HepG2 (cell line): ENCODE measurements at regions not wholly inside any gene's neighbourhood (a gene's known extent, or its start where the extent isn't known, plus 50 kb on each side); places are given as distances from the start of the nearest gene placed in this dataset.
A peak's percentile ranks its signal among the peaks of the same experiment; 100 is the strongest.

Source experiments
- ATAC-seq: fragments of 200-7000 bp; cut with Tn5 transposase; 3 replicates; pipeline ENCODE4 v1.9.1; 2020; ENCODE audit warnings: mild to moderate bottlenecking, moderate library complexity
- BruUV-seq: library from RNA; stranded (reverse); fragments of 400-500 nt; replicated peaks from 2 replicates; lab custom pipeline; 2021; lab: Mats Ljungman, UMichigan
- CTCF ChIA-PET: fragments of 300-600 bp; formaldehyde crosslinking; extraction: SDS; loops from one replicate; lab custom pipeline; 2021; ENCODE audit warnings: low total read pairs, inconsistent platforms, low intra/inter-chr PET ratio; lab: Yijun Ruan, JAX
- POLR2A ChIA-PET: fragments of 350-600 bp; sonication (Branson Sonifier 250); formaldehyde crosslinking; loops from one replicate; lab custom pipeline; 2020; ENCODE audit warnings: antibody characterized with exemption, inconsistent platforms; lab: Yijun Ruan, JAX
- DNase-seq: peaks from one replicate; pipeline ENCODE4 v3.0.0-alpha.2; 2015; ENCODE audit warnings: low spot score
- FAIRE-seq: peaks from 3 replicates; lab custom pipeline; 2011; peaks lifted over from hg19 to GRCh38; lab: Jason Lieb, UNC
- H2AFZ ChIP-seq: one replicate; pipeline ENCODE4 v1.6.1; 2011; ENCODE audit warnings: low read length, inconsistent platforms
- H3K27ac ChIP-seq: fragments of 300-600 bp; 3 replicates; pipeline ENCODE4 v1.8.0; 2011; ENCODE audit warnings: mixed run types, mild to moderate bottlenecking, mixed read lengths, low read length, inconsistent platforms; ENCODE audit not compliant: insufficient read depth; ENCODE audit errors: extremely low read length
- H3K27me3 ChIP-seq, 2 experiments: fragments of 200-600 bp in 1 of 2; 2 replicates in 1 of 2; 3 replicates in 1 of 2; pipeline versions ENCODE4 v1.6.0 to v1.8.0; 2011; ENCODE audit warnings: low read length in 2 of 2, mild to moderate bottlenecking in 2 of 2, moderate library complexity in 2 of 2, inconsistent platforms in 1 of 2; ENCODE audit not compliant: insufficient read depth in 2 of 2, control insufficient read depth in 1 of 2
- H3K36me3 ChIP-seq, 2 experiments: fragments of 200-600 bp in 1 of 2; replicated peaks in 1 of 2; 2 replicates in 1 of 2; 3 replicates in 1 of 2; pipeline versions ENCODE4 v1.5.1 to v1.8.0; 2011; ENCODE audit warnings: low read length in 2 of 2, inconsistent platforms in 1 of 2; ENCODE audit not compliant: insufficient read depth in 2 of 2, control insufficient read depth in 1 of 2
- H3K4me1 ChIP-seq: 2 replicates; pipeline ENCODE4 v1.5.1; 2012; ENCODE audit warnings: low read length, inconsistent platforms; ENCODE audit not compliant: insufficient read depth
- H3K4me2 ChIP-seq: 2 replicates; pipeline ENCODE4 v1.6.0; 2011; ENCODE audit warnings: low read depth, low read length, inconsistent platforms
- H3K4me3 ChIP-seq, 3 experiments: fragments of 200-600 bp in 1 of 3; sonication (generic), shearing (Covaris generic) in 1 of 3; replicated peaks in 1 of 3; 2 replicates each; pipeline ENCODE4 v1.5.1; 2011 to 2016; ENCODE audit warnings: low read length in 3 of 3, inconsistent platforms in 2 of 3, low read depth in 2 of 3, mild to moderate bottlenecking in 2 of 3, control low read depth in 1 of 3, mixed read lengths in 1 of 3; ENCODE audit not compliant: insufficient read depth in 1 of 3
- H3K79me2 ChIP-seq: one replicate; pipeline ENCODE4 v1.6.1; 2011; ENCODE audit warnings: low read length, inconsistent platforms; ENCODE audit not compliant: insufficient read depth
- H3K9ac ChIP-seq: 2 replicates; pipeline ENCODE4 v1.6.0; 2011; ENCODE audit warnings: mild to moderate bottlenecking, low read depth, low read length, inconsistent platforms; ENCODE audit not compliant: insufficient read depth
- H3K9me3 ChIP-seq: 2 replicates; pipeline ENCODE4 v1.5.1; 2012; ENCODE audit warnings: mild to moderate bottlenecking, low read length
- H4K20me1 ChIP-seq: 2 replicates; pipeline ENCODE4 v1.6.0; 2011; ENCODE audit warnings: inconsistent platforms, mild to moderate bottlenecking, low read length, moderate library complexity; ENCODE audit not compliant: insufficient read depth
- ARNT2 ChIP-seq: sonication (generic); formaldehyde crosslinking; IDR thresholded peaks from 2 replicates; pipeline ENCODE4 v1.8.0; 2022; ENCODE audit warnings: mild to moderate bottlenecking, low read depth, missing genetic modification reagents, moderate library complexity
- CC2D1A ChIP-seq: sonication (generic); formaldehyde crosslinking; IDR thresholded peaks from 2 replicates; pipeline ENCODE4 v1.8.1; 2023; ENCODE audit warnings: mild to moderate bottlenecking, missing genetic modification reagents
- HNF4G ChIP-seq, 2 experiments: sonication (generic) in 1 of 2; formaldehyde crosslinking in 1 of 2; IDR thresholded peaks; 2 replicates each; pipeline versions ENCODE4 v1.4.0 to v1.6.1; 2011 to 2020; ENCODE audit warnings: borderline replicate concordance in 2 of 2, low read depth in 2 of 2, mild to moderate bottlenecking in 2 of 2, low read length in 1 of 2, missing genetic modification reagents in 1 of 2, moderate library complexity in 1 of 2
- HOXA5 ChIP-seq: sonication (generic); formaldehyde crosslinking; IDR thresholded peaks from 2 replicates; pipeline ENCODE4 v1.4.0; 2020; ENCODE audit warnings: missing genetic modification reagents
- KDM4B ChIP-seq: sonication (generic); formaldehyde crosslinking; IDR thresholded peaks from 2 replicates; pipeline ENCODE4 v1.4.0; 2020; ENCODE audit warnings: missing genetic modification reagents
- MED13 ChIP-seq: sonication (generic); formaldehyde crosslinking; IDR thresholded peaks from 2 replicates; pipeline ENCODE4 v1.5.0; 2020; ENCODE audit warnings: missing genetic modification reagents
- PHB2 ChIP-seq: fragments of 450-650 bp; IDR thresholded peaks from 2 replicates; pipeline ENCODE4 v1.6.1; 2018; ENCODE audit not compliant: partially characterized antibody
- POLR2AphosphoS5 ChIP-seq: IDR thresholded peaks from 2 replicates; pipeline ENCODE4 v1.6.1; 2012; ENCODE audit warnings: low read depth, low read length
- PTBP1 ChIP-seq: fragments of 200-400 bp; formaldehyde crosslinking; IDR thresholded peaks from 2 replicates; pipeline ENCODE4 v1.6.1; 2018; ENCODE audit warnings: low read length, low read depth; ENCODE audit not compliant: poor library complexity, severe bottlenecking
- RAD21 ChIP-seq: fragments of 450-650 bp; formaldehyde crosslinking; IDR thresholded peaks from 2 replicates; pipeline ENCODE4 v1.5.0; 2020; ENCODE audit warnings: mild to moderate bottlenecking
- RFX5 ChIP-seq: IDR thresholded peaks from 2 replicates; pipeline ENCODE4 v1.6.1; 2011; ENCODE audit warnings: low read depth, low read length, improper control_type of control experiment
- SYNCRIP ChIP-seq: fragments of 200-400 bp; formaldehyde crosslinking; IDR thresholded peaks from 2 replicates; pipeline ENCODE4 v1.6.1; 2018; ENCODE audit warnings: mild to moderate bottlenecking, low read depth, low read length; ENCODE audit not compliant: insufficient read depth
- TCF7 ChIP-seq: sonication (generic); IDR thresholded peaks from 2 replicates; pipeline ENCODE4 v1.6.1; 2016; ENCODE audit warnings: antibody characterized with exemption, low read depth
- TCF7L2 ChIP-seq: IDR thresholded peaks from 2 replicates; pipeline ENCODE4 v1.6.1; 2011; ENCODE audit warnings: mild to moderate bottlenecking, low read depth, low read length, moderate library complexity
- TOE1 ChIP-seq: sonication (generic); formaldehyde crosslinking; IDR thresholded peaks from 2 replicates; pipeline ENCODE4 v1.4.0; 2020; ENCODE audit warnings: mild to moderate bottlenecking, missing genetic modification reagents
- TRIM24 ChIP-seq: sonication (generic); formaldehyde crosslinking; IDR thresholded peaks from 2 replicates; pipeline ENCODE4 v1.8.0; 2022; ENCODE audit warnings: mild to moderate bottlenecking, missing genetic modification reagents
- ZEB1 ChIP-seq: IDR thresholded peaks from 2 replicates; pipeline ENCODE4 v1.6.1; 2012; ENCODE audit warnings: mild to moderate bottlenecking, low read depth, inconsistent platforms; ENCODE audit not compliant: insufficient replicate concordance
- ZMAT5 ChIP-seq: sonication (generic); formaldehyde crosslinking; IDR thresholded peaks from 2 replicates; pipeline ENCODE4 v1.5.0; 2020; ENCODE audit warnings: mild to moderate bottlenecking, low read depth, missing genetic modification reagents, borderline replicate concordance
- ZNF773 ChIP-seq: sonication (generic); formaldehyde crosslinking; IDR thresholded peaks from 2 replicates; pipeline ENCODE4 v1.4.0; 2020; ENCODE audit warnings: missing genetic modification reagents, borderline replicate concordance
- ZNF782 ChIP-seq: sonication (generic); formaldehyde crosslinking; IDR thresholded peaks from 2 replicates; pipeline ENCODE4 v1.4.0; 2020; ENCODE audit warnings: missing genetic modification reagents, mild to moderate bottlenecking, borderline replicate concordance
- WGBS: methylation state at CpG from one replicate; pipeline ENCODE4 v1.1.6; 2017; ENCODE audit warnings: low lambda C conversion rate; 5-methylcytosine and 5-hydroxymethylcytosine counted together
- in situ Hi-C: cut with HindIII; loops from 2 replicates; pipeline ENCODE4 v1.10.0; 2017; ENCODE audit warnings: low pct_unique_long_range_greater_than_20kb; ENCODE audit not compliant: extremely low pct_ligation_motif_present
- intact Hi-C: fragments of 100-400 bp; cut with micrococcal nuclease; formaldehyde crosslinking; loops from one replicate; pipeline ENCODE4 v1.10.0; 2022; ENCODE audit not compliant: unreplicated experiment
- TF ChIP-seq, protein P1 (sequence below): sonication (generic); formaldehyde crosslinking; IDR thresholded peaks from 2 replicates; pipeline ENCODE4 v1.8.1; 2023; ENCODE audit warnings: mild to moderate bottlenecking, missing genetic modification reagents
- TF ChIP-seq, protein P2 (sequence below): sonication (generic); formaldehyde crosslinking; IDR thresholded peaks from 2 replicates; pipeline ENCODE4 v1.8.0; 2022; ENCODE audit warnings: mild to moderate bottlenecking, missing genetic modification reagents; ENCODE audit not compliant: insufficient replicate concordance
- TF ChIP-seq, protein P3 (sequence below): sonication (generic); formaldehyde crosslinking; conservative IDR thresholded peaks from 2 replicates; pipeline ENCODE4 v1.4.0; 2020; ENCODE audit warnings: missing genetic modification reagents

DNA sequence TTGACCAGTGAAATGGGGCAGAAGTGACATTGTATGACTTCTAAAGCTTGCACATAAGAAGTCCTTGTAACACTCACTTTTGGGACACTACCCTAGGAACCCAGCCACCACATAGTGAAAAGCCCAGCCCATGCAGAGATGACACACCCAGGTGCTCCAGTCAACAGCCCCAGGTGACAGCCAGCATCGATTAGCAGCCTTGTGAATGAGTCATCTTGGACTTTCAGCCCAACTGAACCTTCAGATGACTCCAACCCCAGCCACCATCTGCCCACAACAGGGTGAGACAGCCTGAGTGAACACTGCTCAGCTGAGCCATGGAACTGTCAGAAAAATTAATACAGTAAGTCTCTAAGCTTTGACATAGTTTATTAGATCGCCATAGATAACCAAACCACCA, 458.6 kb downstream of the ZSWIM6 start:
- peak overlapping the region; percentile 28; the same call in 1 of the 2 replicates for H3K4me2 ChIP-seq
- FAIRE-seq: no peak
- peaks cover 11% of the 10 kb centered on the region for H3K4me1 ChIP-seq
- no peaks in the 10 kb centered on the region for H3K79me2 ChIP-seq
- H3K9ac ChIP-seq: no peak overlapping the region
- H3K36me3 ChIP-seq: no peaks in the 10 kb centered on the region
- no peak overlapping the region for H3K4me3 ChIP-seq
- H3K27me3 ChIP-seq: no peaks in the 10 kb centered on the region
- ChIA-PET POLR2A (no interaction called here), CTCF (no interaction called here)
- in situ Hi-C loops (no loop called here), intact Hi-C loops (no loop called here)
- H3K9me3 ChIP-seq: no peaks in the 10 kb centered on the region
- ATAC-seq: peak; percentile 99
- DNase-seq: peak; percentile 61
- H2AFZ ChIP-seq: no peak overlapping the region
- no peak overlapping the region for H3K27ac ChIP-seq
- WGBS: 0% methylated on average over 2 of the region's 2 CpGs
- BruUV-seq: no TSS peak
- H4K20me1 ChIP-seq: no peaks in the 10 kb centered on the region
- TF ChIP-seq ZNF773 (no peak), TOE1 (CRISPR knock-in tag) (no peak), HOXA5 (CRISPR knock-in tag) (no peak), RAD21 (CRISPR knock-in tag) (no peak), PTBP1 (no peak), TCF7 (no peak), POLR2AphosphoS5 (no peak), ARNT2 (CRISPR knock-in tag) (no peak), TRIM24 (no peak), ZNF782 (CRISPR knock-in tag) (peak; percentile 38; the same call in 1 of the 2 replicates), CC2D1A (CRISPR knock-in tag) (no peak), SYNCRIP (no peak), ZMAT5 (CRISPR knock-in tag) (no peak), TCF7L2 (no peak), MED13 (no peak), KDM4B (CRISPR knock-in tag) (no peak), PHB2 (no peak), RFX5 (no peak), HNF4G (IDR thresholded peaks at IDR 0.05; ENCODE audit: borderline replicate concordance, low read depth, low read length) (peak; percentile 60; the same call in 1 of the 2 replicates), HNF4G (CRISPR knock-in tag; IDR thresholded peaks at IDR 0.05; ENCODE audit: borderline replicate concordance, low read depth) (peak; percentile 56; the same call in 1 of the 2 replicates), ZEB1 (peak; percentile 83)
- TF ChIP-seq, protein P1, sequence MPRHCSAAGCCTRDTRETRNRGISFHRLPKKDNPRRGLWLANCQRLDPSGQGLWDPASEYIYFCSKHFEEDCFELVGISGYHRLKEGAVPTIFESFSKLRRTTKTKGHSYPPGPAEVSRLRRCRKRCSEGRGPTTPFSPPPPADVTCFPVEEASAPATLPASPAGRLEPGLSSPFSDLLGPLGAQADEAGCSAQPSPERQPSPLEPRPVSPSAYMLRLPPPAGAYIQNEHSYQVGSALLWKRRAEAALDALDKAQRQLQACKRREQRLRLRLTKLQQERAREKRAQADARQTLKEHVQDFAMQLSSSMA (CRISPR knock-in tag): no peak
- TF ChIP-seq, protein P2, sequence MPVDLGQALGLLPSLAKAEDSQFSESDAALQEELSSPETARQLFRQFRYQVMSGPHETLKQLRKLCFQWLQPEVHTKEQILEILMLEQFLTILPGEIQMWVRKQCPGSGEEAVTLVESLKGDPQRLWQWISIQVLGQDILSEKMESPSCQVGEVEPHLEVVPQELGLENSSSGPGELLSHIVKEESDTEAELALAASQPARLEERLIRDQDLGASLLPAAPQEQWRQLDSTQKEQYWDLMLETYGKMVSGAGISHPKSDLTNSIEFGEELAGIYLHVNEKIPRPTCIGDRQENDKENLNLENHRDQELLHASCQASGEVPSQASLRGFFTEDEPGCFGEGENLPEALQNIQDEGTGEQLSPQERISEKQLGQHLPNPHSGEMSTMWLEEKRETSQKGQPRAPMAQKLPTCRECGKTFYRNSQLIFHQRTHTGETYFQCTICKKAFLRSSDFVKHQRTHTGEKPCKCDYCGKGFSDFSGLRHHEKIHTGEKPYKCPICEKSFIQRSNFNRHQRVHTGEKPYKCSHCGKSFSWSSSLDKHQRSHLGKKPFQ (CRISPR knock-in tag): no peak
- TF ChIP-seq, protein P3, sequence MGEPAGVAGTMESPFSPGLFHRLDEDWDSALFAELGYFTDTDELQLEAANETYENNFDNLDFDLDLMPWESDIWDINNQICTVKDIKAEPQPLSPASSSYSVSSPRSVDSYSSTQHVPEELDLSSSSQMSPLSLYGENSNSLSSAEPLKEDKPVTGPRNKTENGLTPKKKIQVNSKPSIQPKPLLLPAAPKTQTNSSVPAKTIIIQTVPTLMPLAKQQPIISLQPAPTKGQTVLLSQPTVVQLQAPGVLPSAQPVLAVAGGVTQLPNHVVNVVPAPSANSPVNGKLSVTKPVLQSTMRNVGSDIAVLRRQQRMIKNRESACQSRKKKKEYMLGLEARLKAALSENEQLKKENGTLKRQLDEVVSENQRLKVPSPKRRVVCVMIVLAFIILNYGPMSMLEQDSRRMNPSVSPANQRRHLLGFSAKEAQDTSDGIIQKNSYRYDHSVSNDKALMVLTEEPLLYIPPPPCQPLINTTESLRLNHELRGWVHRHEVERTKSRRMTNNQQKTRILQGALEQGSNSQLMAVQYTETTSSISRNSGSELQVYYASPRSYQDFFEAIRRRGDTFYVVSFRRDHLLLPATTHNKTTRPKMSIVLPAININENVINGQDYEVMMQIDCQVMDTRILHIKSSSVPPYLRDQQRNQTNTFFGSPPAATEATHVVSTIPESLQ: no peak
